ENCODE measurements at regions not wholly inside any gene's neighbourhood (a gene's known extent, or its start where the extent isn't known, plus 50 kb on each side); places are given as distances from the start of the nearest gene placed in this dataset.

DNA sequence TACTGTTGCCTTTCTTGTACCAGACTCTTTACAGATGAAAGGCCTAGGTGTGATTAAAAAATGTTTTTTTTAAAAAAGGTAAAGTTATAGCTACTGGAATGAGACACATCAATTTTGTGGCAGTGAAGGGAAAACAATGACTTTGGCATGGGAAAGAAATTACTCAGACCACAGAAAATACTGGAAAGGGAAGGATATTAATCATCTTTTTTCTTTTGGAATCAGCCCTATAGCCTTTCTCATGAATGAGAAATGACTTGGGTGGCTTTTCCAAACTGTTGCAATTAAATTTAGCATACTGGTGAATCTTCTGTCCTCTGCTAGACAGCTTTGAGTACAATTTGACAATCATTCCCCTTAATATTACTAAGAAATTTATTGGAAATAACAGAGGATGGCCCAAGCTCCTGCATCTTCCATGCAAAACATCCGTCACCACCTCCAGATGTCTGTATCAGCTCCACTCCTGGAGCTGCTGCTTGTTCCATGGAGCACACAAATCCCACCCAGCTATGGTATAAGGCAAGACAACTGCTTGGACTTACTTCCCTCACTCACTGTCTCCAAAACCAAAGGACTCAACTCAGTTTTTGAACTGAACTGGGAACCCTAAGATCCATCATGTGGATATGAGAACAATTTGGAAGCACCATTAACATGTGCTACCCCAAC is 97.6 kb upstream of the ARSJ start:
- TF ChIP-seq CTCF (conservative IDR thresholded peaks at IDR 0.05) = no peak
- TF ChIP-seq ZFX (IDR thresholded peaks at IDR 0.05) = no peak
